Suprapubic skin (tissue), 4 donors: ENCODE measurements at regions not wholly inside any gene's neighbourhood (a gene's known extent, or its start where the extent isn't known, plus 50 kb on each side); places are given as distances from the start of the nearest gene placed in this dataset.

Experiments used
- POLR2A ChIP-seq, 2 donors: fragments of 450-650 bp; IDR thresholded peaks; one replicate each; pipeline ENCODE4 v1.6.1; 2017; ENCODE audit warnings: antibody characterized with exemption in 2 of 2, mild to moderate bottlenecking in 2 of 2, moderate library complexity in 2 of 2
- POLR2AphosphoS5 ChIP-seq, 3 donors: sonication (generic); formaldehyde crosslinking; IDR thresholded peaks; one replicate each; pipeline ENCODE4 v1.6.1; 2017; ENCODE audit warnings: antibody characterized with exemption in 3 of 3
- TF ChIP-seq, protein P1 (sequence below), 2 donors: fragments of 200-600 bp in 1 of 2; fragments of 450-650 bp in 1 of 2; sonication (generic) in 1 of 2; IDR thresholded peaks; one replicate each; pipeline ENCODE4 v1.5.1; 2016 to 2019; ENCODE audit warnings: antibody characterized with exemption in 2 of 2, mild to moderate bottlenecking in 1 of 2, moderate library complexity in 1 of 2

- TF ChIP-seq, protein P1, sequence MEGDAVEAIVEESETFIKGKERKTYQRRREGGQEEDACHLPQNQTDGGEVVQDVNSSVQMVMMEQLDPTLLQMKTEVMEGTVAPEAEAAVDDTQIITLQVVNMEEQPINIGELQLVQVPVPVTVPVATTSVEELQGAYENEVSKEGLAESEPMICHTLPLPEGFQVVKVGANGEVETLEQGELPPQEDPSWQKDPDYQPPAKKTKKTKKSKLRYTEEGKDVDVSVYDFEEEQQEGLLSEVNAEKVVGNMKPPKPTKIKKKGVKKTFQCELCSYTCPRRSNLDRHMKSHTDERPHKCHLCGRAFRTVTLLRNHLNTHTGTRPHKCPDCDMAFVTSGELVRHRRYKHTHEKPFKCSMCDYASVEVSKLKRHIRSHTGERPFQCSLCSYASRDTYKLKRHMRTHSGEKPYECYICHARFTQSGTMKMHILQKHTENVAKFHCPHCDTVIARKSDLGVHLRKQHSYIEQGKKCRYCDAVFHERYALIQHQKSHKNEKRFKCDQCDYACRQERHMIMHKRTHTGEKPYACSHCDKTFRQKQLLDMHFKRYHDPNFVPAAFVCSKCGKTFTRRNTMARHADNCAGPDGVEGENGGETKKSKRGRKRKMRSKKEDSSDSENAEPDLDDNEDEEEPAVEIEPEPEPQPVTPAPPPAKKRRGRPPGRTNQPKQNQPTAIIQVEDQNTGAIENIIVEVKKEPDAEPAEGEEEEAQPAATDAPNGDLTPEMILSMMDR (IDR thresholded peaks at IDR 0.05) = no peak
- TF ChIP-seq POLR2A (IDR thresholded peaks at IDR 0.05) (no peak), POLR2AphosphoS5 (IDR thresholded peaks at IDR 0.05) (no peak)
Measured at GRCh38 chr1:217989510-217989909, 295.6 kb upstream of the RRP15 start.
